ENCODE measurements at regions not wholly inside any gene's neighbourhood (a gene's known extent, or its start where the extent isn't known, plus 50 kb on each side); places are given as distances from the start of the nearest gene placed in this dataset.

DNA sequence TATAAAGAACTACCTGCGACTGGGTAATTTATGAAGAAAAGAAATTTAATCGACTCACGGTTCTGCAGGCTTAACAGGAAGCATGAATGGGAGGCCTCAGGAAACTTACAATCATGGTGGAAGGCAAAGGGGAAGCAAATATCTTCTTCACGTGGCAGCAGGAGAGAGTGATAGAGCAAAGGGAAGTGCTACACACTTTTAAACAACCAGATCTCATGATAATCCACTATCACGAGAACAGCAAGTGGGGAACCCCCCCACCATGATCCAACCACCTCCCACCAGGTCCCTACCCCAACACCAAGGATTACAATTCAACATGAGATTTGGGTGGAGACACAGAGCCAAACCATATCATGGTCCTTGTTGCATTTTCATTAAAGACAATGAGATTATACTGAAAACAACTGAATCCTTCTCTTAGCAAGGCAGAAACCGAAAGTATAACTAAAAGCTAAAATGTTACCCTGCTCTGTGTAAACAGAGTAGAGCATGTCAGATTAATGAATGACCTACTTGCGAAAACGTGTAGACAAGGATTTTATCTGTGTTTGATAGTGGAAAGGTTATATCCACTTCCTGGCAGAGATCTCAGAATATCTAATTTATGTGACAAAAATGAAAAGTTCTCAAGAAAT is 60.1 kb upstream of the RBBP8 start:
- 59 to 65% (median 61%) methylated on average over 8 of the region's 8 CpGs for WGBS, 3 donors
- TF ChIP-seq, protein P1, sequence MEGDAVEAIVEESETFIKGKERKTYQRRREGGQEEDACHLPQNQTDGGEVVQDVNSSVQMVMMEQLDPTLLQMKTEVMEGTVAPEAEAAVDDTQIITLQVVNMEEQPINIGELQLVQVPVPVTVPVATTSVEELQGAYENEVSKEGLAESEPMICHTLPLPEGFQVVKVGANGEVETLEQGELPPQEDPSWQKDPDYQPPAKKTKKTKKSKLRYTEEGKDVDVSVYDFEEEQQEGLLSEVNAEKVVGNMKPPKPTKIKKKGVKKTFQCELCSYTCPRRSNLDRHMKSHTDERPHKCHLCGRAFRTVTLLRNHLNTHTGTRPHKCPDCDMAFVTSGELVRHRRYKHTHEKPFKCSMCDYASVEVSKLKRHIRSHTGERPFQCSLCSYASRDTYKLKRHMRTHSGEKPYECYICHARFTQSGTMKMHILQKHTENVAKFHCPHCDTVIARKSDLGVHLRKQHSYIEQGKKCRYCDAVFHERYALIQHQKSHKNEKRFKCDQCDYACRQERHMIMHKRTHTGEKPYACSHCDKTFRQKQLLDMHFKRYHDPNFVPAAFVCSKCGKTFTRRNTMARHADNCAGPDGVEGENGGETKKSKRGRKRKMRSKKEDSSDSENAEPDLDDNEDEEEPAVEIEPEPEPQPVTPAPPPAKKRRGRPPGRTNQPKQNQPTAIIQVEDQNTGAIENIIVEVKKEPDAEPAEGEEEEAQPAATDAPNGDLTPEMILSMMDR (IDR thresholded peaks at IDR 0.05): no peak
- Histone ChIP-seq H3K36me3 (ENCODE audit: insufficient read depth in 1 of 2, low read depth in 1 of 2) (no peaks in the 10 kb centered on the region), H3K9me3 (no peaks in the 10 kb centered on the region), H3K4me3 (no peak overlapping the region), H3K4me1 (no peaks in the 10 kb centered on the region), H3K27me3 (ENCODE audit: insufficient read depth in 3 of 3, low read length in 2 of 3) (peaks cover 0 to 2% (median 0%) of the 10 kb centered on the region in 3 donors), H3K27ac (no peak overlapping the region)
- intact Hi-C loops (cut with DNase I): no loop called here
- no peak for DNase-seq
- ATAC-seq: no peak

DNA sequence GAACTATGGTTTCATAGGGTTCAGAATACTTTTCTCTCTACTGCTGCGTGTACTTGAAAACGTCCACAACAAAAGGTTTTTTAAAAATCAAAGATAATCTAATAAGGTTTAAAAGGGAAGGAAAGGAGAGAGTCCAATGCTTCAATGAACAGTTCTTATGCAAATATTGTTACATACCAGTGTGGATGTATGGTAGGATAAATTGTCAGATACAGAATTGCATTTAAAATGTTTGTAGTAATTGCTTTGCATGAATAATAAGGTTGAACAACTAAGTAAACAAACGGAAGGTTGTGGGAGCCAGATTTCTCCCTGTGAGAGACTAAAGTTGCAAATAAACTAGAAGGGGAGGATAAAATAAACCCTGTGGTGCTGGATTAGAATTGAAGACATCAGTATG is 53.8 kb upstream of the RBBP8 start:
- ATAC-seq (no peak), DNase-seq (no peak)
- TF ChIP-seq, protein P1 (IDR thresholded peaks at IDR 0.05): no peak
- no peaks in the 10 kb centered on the region for H3K27me3 ChIP-seq (ENCODE audit: insufficient read depth in 3 of 3, low read length in 2 of 3)
- no peak overlapping the region for H3K27ac ChIP-seq
- 78 to 89% (median 80%) methylated on average over 3 of the region's 3 CpGs for WGBS, 3 donors
- H3K4me3 ChIP-seq: no peak overlapping the region
- no peaks in the 10 kb centered on the region for H3K4me1 ChIP-seq
- intact Hi-C loops (cut with DNase I): no loop called here
- no peaks in the 10 kb centered on the region for H3K9me3 ChIP-seq
- no peaks in the 10 kb centered on the region for H3K36me3 ChIP-seq (ENCODE audit: insufficient read depth in 1 of 2, low read depth in 1 of 2)

DNA sequence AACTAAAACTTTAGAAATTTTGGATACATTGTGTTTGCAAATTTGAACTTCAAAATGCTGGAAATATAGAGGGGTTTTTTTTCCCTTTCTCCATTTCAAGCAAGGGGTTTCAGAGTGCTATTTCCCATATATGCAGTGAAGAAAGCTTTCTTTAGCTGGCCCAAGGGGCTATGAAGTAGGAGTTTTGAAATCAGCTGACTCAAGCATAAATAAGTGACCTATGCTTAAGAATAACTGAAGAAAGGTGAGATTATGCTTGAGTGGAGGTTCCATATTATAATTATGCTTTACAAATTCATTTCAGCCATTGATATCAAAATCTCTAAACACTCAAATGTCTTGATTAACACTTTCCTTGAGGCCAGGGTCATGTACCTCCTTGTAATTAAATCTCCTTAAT is 51.0 kb upstream of the RBBP8 start:
- no peak for ATAC-seq
- Histone ChIP-seq H3K36me3 (ENCODE audit: insufficient read depth in 1 of 2, low read depth in 1 of 2) (no peaks in the 10 kb centered on the region), H3K27me3 (ENCODE audit: insufficient read depth in 3 of 3, low read length in 2 of 3) (no peaks in the 10 kb centered on the region), H3K27ac (no peak overlapping the region), H3K4me3 (no peak overlapping the region), H3K4me1 (no peaks in the 10 kb centered on the region), H3K9me3 (no peaks in the 10 kb centered on the region)
- DNase-seq: no peak
- TF ChIP-seq, protein P1 (IDR thresholded peaks at IDR 0.05): no peak
- intact Hi-C loops (cut with DNase I): no loop called here

DNA sequence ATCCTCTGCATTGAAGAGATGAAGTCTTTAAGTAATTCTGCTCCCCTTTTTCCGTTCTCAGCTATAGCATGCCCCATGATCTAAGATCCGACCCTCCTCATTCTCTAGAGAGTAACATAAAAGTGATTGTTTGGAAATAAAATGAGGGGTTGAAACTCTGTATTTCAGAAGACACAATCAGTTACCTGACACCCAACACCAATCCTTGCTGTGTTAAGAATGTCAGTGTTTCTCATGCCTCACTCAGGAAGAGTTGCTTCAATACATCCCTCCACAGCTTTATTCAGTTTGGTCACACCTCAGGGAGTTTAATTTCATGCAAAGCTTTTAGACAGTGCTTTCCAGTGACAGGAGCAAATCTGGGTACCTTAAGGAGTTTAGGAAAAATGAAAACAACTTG is 49.9 kb upstream of the RBBP8 start:
- DNase-seq (no peak), ATAC-seq (no peak)
- H3K4me3 ChIP-seq: no peak overlapping the region
- WGBS, 3 donors: 68 to 75% (median 70%) methylated on average over 2 of the region's 2 CpGs
- H3K27me3 ChIP-seq (ENCODE audit: insufficient read depth in 3 of 3, low read length in 2 of 3): no peaks in the 10 kb centered on the region
- H3K4me1 ChIP-seq: no peaks in the 10 kb centered on the region
- H3K36me3 ChIP-seq (ENCODE audit: insufficient read depth in 1 of 2, low read depth in 1 of 2): no peaks in the 10 kb centered on the region
- intact Hi-C loops (cut with DNase I): no loop called here
- no peaks in the 10 kb centered on the region for H3K9me3 ChIP-seq
- H3K27ac ChIP-seq: no peak overlapping the region
- TF ChIP-seq, protein P1 (IDR thresholded peaks at IDR 0.05): no peak

Measured in psoas muscle (tissue), 7 donors.